Activated CD4-positive, alpha-beta memory T cell treated with anti-CD3 and anti-CD28 coated beads, Interleukin-2, amount 10 ng/mL, durations not matched to agents 7 days and 5 days (primary cell): ENCODE measurements at regions not wholly inside any gene's neighbourhood (a gene's known extent, or its start where the extent isn't known, plus 50 kb on each side); places are given as distances from the start of the nearest gene placed in this dataset.
"Not testable (repeated sequence)": the region's sequence is repeated elsewhere in the genome, so short reads cannot be mapped to it uniquely, and the experiment has no call there.

Source experiments
- CTCF ChIA-PET: fragments of 350-600 bp; sonication (Branson Sonifier 250); formaldehyde crosslinking; loops from one replicate; lab custom pipeline; 2021; ENCODE audit warnings: antibody characterized with exemption, inconsistent platforms; lab: Charles Lee
- POLR2A ChIA-PET: fragments of 350-600 bp; sonication (Branson Sonifier 250); formaldehyde crosslinking; loops from one replicate; lab custom pipeline; 2021; ENCODE audit warnings: antibody characterized with exemption; lab: Charles Lee
- DNase-seq: peaks from one replicate; pipeline ENCODE4 v3.0.0-alpha.2; 2020
- H3K27ac Mint-ChIP-seq: one replicate; pipeline ENCODE4 v1.8.0; 2021; ENCODE audit warnings: mild to moderate bottlenecking, mixed read lengths
- H3K27me3 Mint-ChIP-seq: one replicate; pipeline ENCODE4 v1.8.0; 2021; ENCODE audit warnings: mixed read lengths
- H3K36me3 Mint-ChIP-seq: one replicate; pipeline ENCODE4 v1.8.0; 2021; ENCODE audit warnings: low read depth, mixed read lengths
- H3K4me1 Mint-ChIP-seq: one replicate; pipeline ENCODE4 v1.8.0; 2021; ENCODE audit warnings: mixed read lengths
- H3K4me3 Mint-ChIP-seq: one replicate; pipeline ENCODE4 v1.8.0; 2021; ENCODE audit warnings: mild to moderate bottlenecking, mixed read lengths
- H3K9me3 Mint-ChIP-seq: one replicate; pipeline ENCODE4 v1.8.0; 2021; ENCODE audit warnings: mixed read lengths

GRCh38 chr14:35174342-35174741 is 52.0 kb downstream of the PRORP start:
- Mint-ChIP-seq H3K4me1 (no peaks in the 10 kb centered on the region), H3K9me3 (peaks cover 1% of the 10 kb centered on the region), H3K36me3 (peaks cover 51% of the 10 kb centered on the region), H3K27me3 (no peaks in the 10 kb centered on the region), H3K27ac (no peak overlapping the region), H3K4me3 (no peak overlapping the region)
- ChIA-PET CTCF (no interaction called here), POLR2A (no interaction called here)
- no peak for DNase-seq

GRCh38 chr14:35180179-35180578 is 57.8 kb downstream of the PRORP start:
- Mint-ChIP-seq H3K4me3 (no peak overlapping the region), H3K36me3 (peaks cover 40% of the 10 kb centered on the region), H3K27ac (no peak overlapping the region), H3K4me1 (no peaks in the 10 kb centered on the region), H3K27me3 (no peaks in the 10 kb centered on the region), H3K9me3 (no peaks in the 10 kb centered on the region)
- DNase-seq = no peak
- CTCF ChIA-PET = no interaction called here
- POLR2A ChIA-PET = no interaction called here

- peaks cover 37% of the 10 kb centered on the region for H3K36me3 Mint-ChIP-seq
- DNase-seq, H3K27ac Mint-ChIP-seq, H3K4me1 Mint-ChIP-seq, CTCF ChIA-PET, H3K4me3 Mint-ChIP-seq, H3K27me3 Mint-ChIP-seq, POLR2A ChIA-PET, H3K9me3 Mint-ChIP-seq: not testable (repeated sequence)
These were observed 62.5 kb downstream of the PRORP start for GRCh38 chr14:35184891-35185290.

GRCh38 chr14:35189422-35189821 is 67.1 kb downstream of the PRORP start:
- Mint-ChIP-seq H3K27ac (no peak overlapping the region), H3K27me3 (no peaks in the 10 kb centered on the region), H3K4me3 (no peak overlapping the region), H3K4me1 (peaks cover 11% of the 10 kb centered on the region), H3K9me3 (peaks cover 6% of the 10 kb centered on the region), H3K36me3 (peaks cover 50% of the 10 kb centered on the region)
- DNase-seq = no peak
- POLR2A ChIA-PET = no interaction called here
- CTCF ChIA-PET = interaction anchor here (0.6 kb wide), 1 partner anchor 692 kb away, joined by 5 read pairs; no protein-coding TSS in a partner anchor

GRCh38 chr14:35193161-35193560 is 70.8 kb downstream of the PRORP start:
- H3K9me3 Mint-ChIP-seq = peaks cover 6% of the 10 kb centered on the region
- no peaks in the 10 kb centered on the region for H3K27me3 Mint-ChIP-seq
- no peak overlapping the region for H3K27ac Mint-ChIP-seq
- peaks cover 25% of the 10 kb centered on the region for H3K4me1 Mint-ChIP-seq
- H3K4me3 Mint-ChIP-seq = no peak overlapping the region
- POLR2A ChIA-PET = no interaction called here
- peaks cover 37% of the 10 kb centered on the region for H3K36me3 Mint-ChIP-seq
- no peak for DNase-seq
- CTCF ChIA-PET = no interaction called here

- H3K27me3 Mint-ChIP-seq, H3K27ac Mint-ChIP-seq, H3K4me3 Mint-ChIP-seq, H3K9me3 Mint-ChIP-seq, CTCF ChIA-PET, POLR2A ChIA-PET, DNase-seq: not testable (repeated sequence)
- Mint-ChIP-seq H3K36me3 (peaks cover 36% of the 10 kb centered on the region), H3K4me1 (peaks cover 25% of the 10 kb centered on the region)
These were observed 71.8 kb downstream of the PRORP start for GRCh38 chr14:35194183-35194582.

GRCh38 chr14:35196571-35196970 is 74.2 kb downstream of the PRORP start:
- DNase-seq = no peak
- ChIA-PET CTCF (no interaction called here), POLR2A (interaction anchor here (1.0 kb wide), 1 partner anchor 208 kb away, joined by 3 read pairs; the partner anchor contains the start of gene NFKBIA)
- H3K4me1 Mint-ChIP-seq = peaks cover 29% of the 10 kb centered on the region
- H3K27me3 Mint-ChIP-seq = no peaks in the 10 kb centered on the region
- H3K36me3 Mint-ChIP-seq = peaks cover 33% of the 10 kb centered on the region
- peaks cover 6% of the 10 kb centered on the region for H3K9me3 Mint-ChIP-seq
- H3K27ac Mint-ChIP-seq = peak overlapping the region; percentile 29
- no peak overlapping the region for H3K4me3 Mint-ChIP-seq

GRCh38 chr14:35197015-35197414 is 74.7 kb downstream of the PRORP start:
- ChIA-PET POLR2A (interaction anchor here (1.0 kb wide), 1 partner anchor 207 kb away, joined by 3 read pairs; the partner anchor contains the start of gene NFKBIA), CTCF (no interaction called here)
- H3K4me3 Mint-ChIP-seq = no peak overlapping the region

GRCh38 chr14:35201066-35201465 is 78.7 kb downstream of the PRORP start:
- Mint-ChIP-seq H3K9me3 (no peaks in the 10 kb centered on the region), H3K36me3 (peaks cover 14% of the 10 kb centered on the region), H3K27me3 (no peaks in the 10 kb centered on the region), H3K4me3 (no peak overlapping the region), H3K4me1 (peaks cover 48% of the 10 kb centered on the region), H3K27ac (peak overlapping the region; percentile 56)
- CTCF ChIA-PET = interaction anchor here (0.7 kb wide), 1 partner anchor 220 kb away, joined by 3 read pairs; no protein-coding TSS in a partner anchor
- no peak for DNase-seq
- POLR2A ChIA-PET = interaction anchor here (3.7 kb wide), 1 partner anchor 203 kb away, joined by 18 read pairs; the partner anchor contains the start of gene NFKBIA

More at GRCh38 chr14:35197015-35197414, 74.7 kb downstream of the PRORP start:
- Mint-ChIP-seq H3K36me3 (peaks cover 29% of the 10 kb centered on the region), H3K9me3 (peaks cover 6% of the 10 kb centered on the region), H3K4me1 (peaks cover 26% of the 10 kb centered on the region), H3K27me3 (no peaks in the 10 kb centered on the region), H3K27ac (peak overlapping the region; percentile 17)
- DNase-seq = no peak

GRCh38 chr14:35202195-35202594 is 79.8 kb downstream of the PRORP start:
- H3K27ac Mint-ChIP-seq = peak overlapping the region; percentile 45
- ChIA-PET CTCF (interaction anchor here (0.6 to 1.1 kb wide), 4 partner anchors 13 to 1307 kb away, joined by 3 read pairs; no protein-coding TSS in a partner anchor), POLR2A (interaction anchor here (1.2 to 3.7 kb wide), 2 partner anchors 152 to 202 kb away, joined by 3 to 18 read pairs; partner anchors contain the start of gene NFKBIA)

GRCh38 chr14:35205737-35206136 is 83.4 kb downstream of the PRORP start:
- Mint-ChIP-seq H3K9me3 (no peaks in the 10 kb centered on the region), H3K4me1 (peaks cover 42% of the 10 kb centered on the region), H3K27ac (no peak overlapping the region), H3K27me3 (no peaks in the 10 kb centered on the region), H3K36me3 (peaks cover 11% of the 10 kb centered on the region), H3K4me3 (no peak overlapping the region)
- DNase-seq = no peak
- ChIA-PET POLR2A (no interaction called here), CTCF (no interaction called here)

More at GRCh38 chr14:35202195-35202594, 79.8 kb downstream of the PRORP start:
- Mint-ChIP-seq H3K36me3 (peaks cover 11% of the 10 kb centered on the region), H3K27me3 (no peaks in the 10 kb centered on the region), H3K4me3 (no peak overlapping the region), H3K4me1 (peaks cover 38% of the 10 kb centered on the region), H3K9me3 (no peaks in the 10 kb centered on the region)
- no peak for DNase-seq

GRCh38 chr14:35211067-35211466 is 81.1 kb upstream of the PSMA6 start:
- H3K27ac Mint-ChIP-seq = no peak overlapping the region
- peaks cover 26% of the 10 kb centered on the region for H3K4me1 Mint-ChIP-seq
- no peaks in the 10 kb centered on the region for H3K27me3 Mint-ChIP-seq
- H3K36me3 Mint-ChIP-seq = peaks cover 13% of the 10 kb centered on the region
- POLR2A ChIA-PET = no interaction called here
- no peak for DNase-seq
- no peaks in the 10 kb centered on the region for H3K9me3 Mint-ChIP-seq
- CTCF ChIA-PET = interaction anchor here (0.7 kb wide), 1 partner anchor 197 kb away, joined by 3 read pairs; no protein-coding TSS in a partner anchor
- H3K4me3 Mint-ChIP-seq = no peak overlapping the region

GRCh38 chr14:35212471-35213142 is 79.6 kb upstream of the PSMA6 start:
- Mint-ChIP-seq H3K9me3 (no peaks in the 10 kb centered on the region), H3K4me1 (peaks cover 26% of the 10 kb centered on the region), H3K36me3 (peaks cover 12% of the 10 kb centered on the region), H3K4me3 (no peak overlapping the region), H3K27me3 (no peaks in the 10 kb centered on the region), H3K27ac (no peak overlapping the region)
- POLR2A ChIA-PET = interaction anchor here (1.0 to 1.4 kb wide), 2 partner anchors 89 to 193 kb away, joined by 3 read pairs; no protein-coding TSS in a partner anchor
- CTCF ChIA-PET = interaction anchor here (0.6 to 1.7 kb wide), 4 partner anchors 72 to 226 kb away, joined by 3 to 7 read pairs (median 3); partner anchors contain the start of gene PSMA6
- DNase-seq = no peak
